B cell (primary cell): ENCODE measurements at regions not wholly inside any gene's neighbourhood (a gene's known extent, or its start where the extent isn't known, plus 50 kb on each side); places are given as distances from the start of the nearest gene placed in this dataset.

Experiments
- ATAC-seq: fragments of 200-7000 bp; cut with Tn5 transposase; one replicate; pipeline ENCODE4 v1.10.0; 2021; ENCODE audit warnings: low read depth, mild to moderate bottlenecking, moderate number of reproducible peaks, moderate library complexity
- CTCF ChIA-PET: fragments of 350-600 bp; sonication (Branson Sonifier 250); formaldehyde crosslinking; loops from one replicate; lab custom pipeline; 2021; ENCODE audit warnings: antibody characterized with exemption, inconsistent platforms; lab: Charles Lee
- POLR2A ChIA-PET: fragments of 350-600 bp; sonication (Branson Sonifier 250); formaldehyde crosslinking; loops from one replicate; lab custom pipeline; 2021; ENCODE audit warnings: antibody characterized with exemption; lab: Charles Lee
- DNase-seq: peaks from one replicate; pipeline ENCODE4 v3.0.0; 2013
- H2AFZ ChIP-seq: 2 replicates; pipeline ENCODE4 v1.6.1; 2012; ENCODE audit warnings: mild to moderate bottlenecking, low read depth, low read length; ENCODE audit not compliant: insufficient read depth, poor library complexity, severe bottlenecking
- H3K27ac ChIP-seq, 2 donors: 1 replicate in 1 of 2; 2 replicates in 1 of 2; pipeline ENCODE4 v1.5.1; 2012 to 2013; ENCODE audit warnings: low read length in 2 of 2, mild to moderate bottlenecking in 2 of 2, moderate library complexity in 1 of 2
- H3K27me3 ChIP-seq, 4 experiments: fragments of 200-600 bp in 1 of 4; sonication (generic) in 1 of 4; replicated peaks in 1 of 4; 1 replicate in 2 of 4; 2 replicates in 2 of 4; pipeline versions ENCODE4 v1.6.1 to v1.7.0; 2013 to 2016; ENCODE audit warnings: low read length in 3 of 4, mild to moderate bottlenecking in 2 of 4, mixed read lengths in 1 of 4, moderate library complexity in 1 of 4; ENCODE audit not compliant: insufficient read depth in 4 of 4, control insufficient read depth in 3 of 4; ENCODE audit errors: control extremely low read depth in 1 of 4
- H3K36me3 ChIP-seq, 2 experiments: replicated peaks in 1 of 2; 1 replicate in 1 of 2; 2 replicates in 1 of 2; pipeline versions ENCODE4 v1.6.1 to v1.7.1; 2013; ENCODE audit warnings: low read length in 1 of 2; ENCODE audit not compliant: insufficient read depth in 2 of 2, control insufficient read depth in 1 of 2; ENCODE audit errors: control extremely low read depth in 1 of 2, extremely low read depth in 1 of 2
- H3K4me1 ChIP-seq, 2 donors: fragments of 200-600 bp in 1 of 2; sonication (generic) in 1 of 2; 1 replicate in 1 of 2; 2 replicates in 1 of 2; pipeline versions ENCODE4 v1.5.1 to v1.6.1; 2013 to 2017; ENCODE audit warnings: low read length in 2 of 2; ENCODE audit not compliant: control insufficient read depth in 2 of 2, insufficient read depth in 2 of 2
- H3K4me2 ChIP-seq: replicated peaks from 2 replicates; pipeline ENCODE3; 2012; ENCODE audit warnings: mild to moderate bottlenecking, low read depth, low read length; ENCODE audit not compliant: poor library complexity, severe bottlenecking
- H3K4me3 ChIP-seq, 5 experiments: fragments of 200-600 bp in 1 of 5; sonication (generic) in 1 of 5; 1 replicate in 3 of 5; 2 replicates in 2 of 5; pipeline versions ENCODE4 v1.5.1 to v1.7.0; 2011 to 2016; ENCODE audit warnings: low read length in 4 of 5, mild to moderate bottlenecking in 4 of 5, low read depth in 2 of 5, control low read depth in 1 of 5, moderate library complexity in 1 of 5; ENCODE audit not compliant: insufficient read depth in 1 of 5; ENCODE audit errors: control extremely low read depth in 1 of 5, extremely low read depth in 1 of 5
- H3K79me2 ChIP-seq: fragments of 200-600 bp; sonication (generic); one replicate; pipeline ENCODE4 v1.6.0; 2016; ENCODE audit warnings: low read length; ENCODE audit not compliant: control insufficient read depth, insufficient read depth
- H3K9ac ChIP-seq: fragments of 200-600 bp; sonication (generic); 2 replicates; pipeline ENCODE4 v1.6.1; 2017; ENCODE audit warnings: mild to moderate bottlenecking, low read length, moderate library complexity
- H3K9me3 ChIP-seq, 3 donors: one replicate each; pipeline versions ENCODE4 v1.6.1 to v1.7.1; 2013; ENCODE audit warnings: low read length in 2 of 3; ENCODE audit not compliant: control insufficient read depth in 2 of 3, insufficient read depth in 1 of 3; ENCODE audit errors: control extremely low read depth in 1 of 3
- H4K20me1 ChIP-seq: 2 replicates; pipeline ENCODE4 v1.6.0; 2012; ENCODE audit warnings: mild to moderate bottlenecking, low read length; ENCODE audit not compliant: insufficient read depth, control insufficient read depth, poor library complexity, severe bottlenecking
- H3K27ac Mint-ChIP-seq: one replicate; pipeline ENCODE4 v1.8.0; 2021; ENCODE audit warnings: mixed read lengths
- H3K27me3 Mint-ChIP-seq: one replicate; pipeline ENCODE4 v1.8.0; 2021; ENCODE audit warnings: mixed read lengths
- H3K4me1 Mint-ChIP-seq: one replicate; pipeline ENCODE4 v1.8.0; 2021; ENCODE audit warnings: mixed read lengths
- H3K4me3 Mint-ChIP-seq: one replicate; pipeline ENCODE4 v1.8.0; 2021; ENCODE audit warnings: mixed read lengths
- H3K9me3 Mint-ChIP-seq: one replicate; pipeline ENCODE4 v1.8.0; 2022; ENCODE audit warnings: mixed read lengths; ENCODE audit not compliant: insufficient read depth
- EZH2 ChIP-seq: IDR thresholded peaks from 2 replicates; pipeline ENCODE4 v1.6.1; 2012; ENCODE audit warnings: borderline replicate concordance, low read depth, mild to moderate bottlenecking, moderate library complexity, low read length; ENCODE audit not compliant: insufficient read depth, poor library complexity, severe bottlenecking
- WGBS: methylation state at CpG from one replicate; pipeline ENCODE4 v1.1.5; 2013; ENCODE audit warnings: missing lambda C conversion rate; ENCODE audit not compliant: insufficient coverage; 5-methylcytosine and 5-hydroxymethylcytosine counted together
- intact Hi-C: fragments of 100-400 bp; cut with micrococcal nuclease; formaldehyde crosslinking; loops from one replicate; pipeline ENCODE4 v1.10.0; 2022
- TF ChIP-seq, protein P1 (sequence below): fragments of 200-600 bp; IDR thresholded peaks from one replicate; pipeline ENCODE4 v1.8.0; 2022; ENCODE audit warnings: antibody characterized with exemption, mild to moderate bottlenecking

DNA sequence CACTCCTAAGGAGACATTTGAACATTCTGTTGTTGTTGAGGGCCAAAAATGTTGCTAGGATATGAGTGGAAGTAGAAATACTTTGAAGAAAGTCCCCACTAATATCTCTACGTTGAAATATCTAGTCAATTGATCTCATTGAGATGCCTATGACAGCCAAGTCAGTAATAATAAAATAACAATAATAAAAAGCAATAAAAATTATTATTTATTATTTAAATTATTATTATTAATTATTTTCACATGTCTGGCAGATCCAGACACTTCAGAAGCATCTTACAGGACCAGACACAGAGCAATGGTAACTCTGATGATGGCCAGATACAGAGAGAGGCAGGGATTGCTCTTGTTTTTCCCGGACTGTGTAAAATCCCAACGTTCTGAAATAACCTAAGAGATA lies 143.5 kb upstream of the PALMD start:
- Histone ChIP-seq H3K79me2 (no peaks in the 10 kb centered on the region), H3K27me3 (no peaks in the 10 kb centered on the region), H2AFZ (no peak overlapping the region), H4K20me1 (no peaks in the 10 kb centered on the region), H3K4me1 (no peaks in the 10 kb centered on the region), H3K4me3 (no peak overlapping the region), H3K27ac (no peak overlapping the region), H3K9ac (no peak overlapping the region), H3K36me3 (no peaks in the 10 kb centered on the region), H3K4me2 (no peak overlapping the region), H3K9me3 (no peaks in the 10 kb centered on the region)
- no peak for DNase-seq
- H3K27me3 Mint-ChIP-seq = no peaks in the 10 kb centered on the region
- TF ChIP-seq, protein P1, sequence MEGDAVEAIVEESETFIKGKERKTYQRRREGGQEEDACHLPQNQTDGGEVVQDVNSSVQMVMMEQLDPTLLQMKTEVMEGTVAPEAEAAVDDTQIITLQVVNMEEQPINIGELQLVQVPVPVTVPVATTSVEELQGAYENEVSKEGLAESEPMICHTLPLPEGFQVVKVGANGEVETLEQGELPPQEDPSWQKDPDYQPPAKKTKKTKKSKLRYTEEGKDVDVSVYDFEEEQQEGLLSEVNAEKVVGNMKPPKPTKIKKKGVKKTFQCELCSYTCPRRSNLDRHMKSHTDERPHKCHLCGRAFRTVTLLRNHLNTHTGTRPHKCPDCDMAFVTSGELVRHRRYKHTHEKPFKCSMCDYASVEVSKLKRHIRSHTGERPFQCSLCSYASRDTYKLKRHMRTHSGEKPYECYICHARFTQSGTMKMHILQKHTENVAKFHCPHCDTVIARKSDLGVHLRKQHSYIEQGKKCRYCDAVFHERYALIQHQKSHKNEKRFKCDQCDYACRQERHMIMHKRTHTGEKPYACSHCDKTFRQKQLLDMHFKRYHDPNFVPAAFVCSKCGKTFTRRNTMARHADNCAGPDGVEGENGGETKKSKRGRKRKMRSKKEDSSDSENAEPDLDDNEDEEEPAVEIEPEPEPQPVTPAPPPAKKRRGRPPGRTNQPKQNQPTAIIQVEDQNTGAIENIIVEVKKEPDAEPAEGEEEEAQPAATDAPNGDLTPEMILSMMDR = no peak
- TF ChIP-seq EZH2 = no peak
- no peak for ATAC-seq
- no peak overlapping the region for H3K27ac Mint-ChIP-seq
- ChIA-PET CTCF (no interaction called here), POLR2A (no interaction called here)
- H3K9me3 Mint-ChIP-seq = no peaks in the 10 kb centered on the region
- H3K4me1 Mint-ChIP-seq = no peaks in the 10 kb centered on the region
- WGBS = 100% methylated on average over 2 of the region's 3 CpGs
- no peak overlapping the region for H3K4me3 Mint-ChIP-seq
- intact Hi-C loops = no loop called here

DNA sequence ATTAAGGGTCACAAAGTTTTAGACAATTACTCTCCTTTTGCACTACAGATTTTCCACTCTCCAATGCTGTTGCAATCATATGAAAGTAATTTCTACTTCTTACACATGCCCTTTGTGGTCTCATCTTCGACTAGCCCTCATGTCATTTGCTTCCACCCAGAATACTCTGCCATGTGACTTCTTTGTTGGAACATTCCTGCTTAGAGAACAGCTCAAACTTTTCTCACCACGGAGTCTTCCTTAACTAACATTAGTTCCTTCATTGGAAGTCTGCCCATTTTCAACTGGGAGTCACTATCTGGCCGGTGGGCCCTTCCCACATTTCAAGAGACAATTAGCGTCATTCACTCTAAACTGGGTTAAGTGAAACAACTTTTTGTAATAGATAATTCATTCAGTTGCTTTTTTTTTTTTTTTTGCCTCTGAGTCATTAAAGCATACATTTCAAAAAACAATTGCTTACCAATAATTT lies 142.6 kb upstream of the PALMD start:
- DNase-seq = no peak
- ChIA-PET POLR2A (no interaction called here), CTCF (no interaction called here)
- no peaks in the 10 kb centered on the region for H3K36me3 ChIP-seq
- H3K4me2 ChIP-seq = no peak overlapping the region
- H3K9me3 ChIP-seq = peaks cover 0 to 9% (median 0%) of the 10 kb centered on the region in 3 donors
- no peak overlapping the region for H3K4me3 ChIP-seq
- Mint-ChIP-seq H3K27ac (no peak overlapping the region), H3K4me3 (no peak overlapping the region), H3K4me1 (no peaks in the 10 kb centered on the region), H3K9me3 (no peaks in the 10 kb centered on the region), H3K27me3 (no peaks in the 10 kb centered on the region)
- ATAC-seq = no peak
- no peak overlapping the region for H3K9ac ChIP-seq
- H4K20me1 ChIP-seq = no peaks in the 10 kb centered on the region
- intact Hi-C loops = no loop called here
- no peaks in the 10 kb centered on the region for H3K79me2 ChIP-seq
- H3K27me3 ChIP-seq = no peaks in the 10 kb centered on the region
- H2AFZ ChIP-seq = no peak overlapping the region
- H3K4me1 ChIP-seq = no peaks in the 10 kb centered on the region
- no peak for TF ChIP-seq EZH2
- TF ChIP-seq, protein P1 = no peak
- 91% methylated on average over 1 of the region's 4 CpGs for WGBS
- H3K27ac ChIP-seq = no peak overlapping the region
